Ecto neural progenitor cell (in vitro differentiated cells): ENCODE measurements at regions not wholly inside any gene's neighbourhood (a gene's known extent, or its start where the extent isn't known, plus 50 kb on each side); places are given as distances from the start of the nearest gene placed in this dataset.

Source experiments
- DNase-seq: peaks from one replicate; pipeline ENCODE4 v3.0.0-alpha.2; 2018; ENCODE audit warnings: low spot score

DNA sequence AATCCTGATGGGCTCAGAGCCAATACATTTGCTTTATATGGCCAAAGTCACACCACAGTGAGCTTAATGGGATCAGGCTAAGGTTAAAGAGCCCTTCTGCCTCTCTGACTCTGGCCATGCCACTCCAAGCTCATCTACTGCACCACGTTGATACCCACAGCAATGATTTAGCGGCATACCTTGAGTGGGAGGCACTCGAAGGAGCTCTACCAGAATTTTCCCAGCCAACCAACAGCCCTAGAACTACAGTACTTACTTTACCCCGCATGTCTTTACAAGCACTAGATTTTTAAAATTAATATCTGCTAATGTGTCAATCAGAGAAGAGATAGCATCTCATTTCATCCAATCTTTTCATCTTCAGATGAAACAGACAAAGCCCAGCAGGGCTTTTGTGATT lies 300.5 kb downstream of the GRIN2B start:
- DNase-seq, result no peak

DNA sequence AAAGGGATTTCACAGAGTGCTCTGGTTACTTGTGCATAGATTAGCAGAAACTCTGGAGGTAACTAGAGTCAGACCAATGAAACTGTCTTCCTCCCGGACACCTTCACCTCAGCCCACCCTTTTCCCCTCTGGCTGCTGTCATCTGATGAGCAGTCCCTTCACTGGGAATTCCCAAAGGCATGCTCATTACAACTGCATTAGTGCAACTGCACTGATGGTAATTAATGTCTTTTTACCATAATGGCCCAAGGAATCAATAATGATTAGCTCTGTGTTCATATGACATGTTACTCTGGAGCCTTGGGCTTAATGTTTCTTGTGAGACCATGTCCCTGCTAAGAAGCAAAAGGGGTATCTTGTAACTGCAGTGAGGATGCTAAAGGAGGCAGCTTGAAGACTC lies 304.5 kb downstream of the GRIN2B start:
- no peak for DNase-seq

DNA sequence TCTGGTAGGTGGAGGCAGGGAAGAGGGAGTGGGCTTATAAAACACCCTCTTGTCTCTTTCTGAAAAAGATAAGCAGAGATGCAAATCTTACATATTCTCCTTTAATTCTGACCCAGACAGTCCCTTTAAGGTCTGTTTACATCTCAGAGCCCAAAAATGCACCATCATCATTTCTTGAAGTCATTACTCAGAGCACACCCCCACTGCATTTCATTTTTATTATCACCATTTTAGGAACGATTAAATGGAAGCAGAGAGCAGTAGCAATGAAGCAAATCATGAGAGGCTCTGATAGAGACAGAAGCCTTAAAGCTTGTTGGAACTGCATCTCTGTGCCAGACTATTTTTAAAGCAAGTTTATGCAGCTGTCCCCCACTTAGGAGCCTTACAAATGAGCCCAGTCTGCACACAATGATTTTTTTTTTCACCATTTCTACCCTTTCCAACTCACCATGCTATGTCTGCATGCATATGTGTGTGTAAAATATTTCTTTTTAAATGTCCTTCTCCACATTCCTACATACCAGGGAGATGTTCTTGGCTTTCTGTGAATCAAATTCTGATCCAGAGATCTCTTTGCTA lies 311.0 kb downstream of the GRIN2B start:
- no peak for DNase-seq

DNA sequence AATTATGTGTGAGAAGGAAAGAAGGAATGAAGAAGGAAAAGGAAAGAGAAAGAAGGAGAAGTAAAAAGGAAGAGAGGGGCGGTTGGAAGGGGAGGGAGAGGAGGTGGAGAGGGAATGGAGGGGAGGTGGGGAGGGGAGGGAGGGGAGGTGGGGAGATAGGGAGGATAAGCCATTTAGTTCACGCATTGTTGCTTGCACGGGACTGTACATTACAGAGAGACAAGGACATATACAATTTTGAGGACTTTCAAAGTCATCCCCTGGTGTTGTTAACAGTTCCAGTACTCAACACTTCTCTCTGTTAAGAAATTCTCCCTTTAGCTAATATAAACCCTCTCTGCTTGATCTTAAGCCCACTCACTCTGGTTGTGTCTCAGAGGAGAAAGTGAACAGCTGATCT lies 312.5 kb downstream of the GRIN2B start:
- no peak for DNase-seq

DNA sequence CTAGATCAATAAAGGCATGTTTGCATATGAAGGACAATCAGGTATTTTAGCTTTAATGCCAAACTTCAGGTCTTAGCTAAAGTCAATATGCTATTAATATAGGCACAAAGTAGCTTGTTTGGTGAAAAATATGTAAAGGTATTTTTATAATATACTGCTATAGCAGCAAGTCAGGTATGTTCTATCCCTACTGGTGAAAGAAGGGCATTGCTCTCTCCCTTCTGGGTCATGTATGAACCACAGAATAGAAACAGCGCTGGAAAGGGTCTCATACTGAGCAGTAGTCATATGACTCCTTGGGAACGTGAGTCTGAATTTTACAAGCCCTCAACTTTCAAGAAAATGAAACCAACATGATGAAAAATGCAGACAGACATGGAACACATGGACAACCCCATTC lies 314.6 kb downstream of the GRIN2B start:
- DNase-seq, result no peak

DNA sequence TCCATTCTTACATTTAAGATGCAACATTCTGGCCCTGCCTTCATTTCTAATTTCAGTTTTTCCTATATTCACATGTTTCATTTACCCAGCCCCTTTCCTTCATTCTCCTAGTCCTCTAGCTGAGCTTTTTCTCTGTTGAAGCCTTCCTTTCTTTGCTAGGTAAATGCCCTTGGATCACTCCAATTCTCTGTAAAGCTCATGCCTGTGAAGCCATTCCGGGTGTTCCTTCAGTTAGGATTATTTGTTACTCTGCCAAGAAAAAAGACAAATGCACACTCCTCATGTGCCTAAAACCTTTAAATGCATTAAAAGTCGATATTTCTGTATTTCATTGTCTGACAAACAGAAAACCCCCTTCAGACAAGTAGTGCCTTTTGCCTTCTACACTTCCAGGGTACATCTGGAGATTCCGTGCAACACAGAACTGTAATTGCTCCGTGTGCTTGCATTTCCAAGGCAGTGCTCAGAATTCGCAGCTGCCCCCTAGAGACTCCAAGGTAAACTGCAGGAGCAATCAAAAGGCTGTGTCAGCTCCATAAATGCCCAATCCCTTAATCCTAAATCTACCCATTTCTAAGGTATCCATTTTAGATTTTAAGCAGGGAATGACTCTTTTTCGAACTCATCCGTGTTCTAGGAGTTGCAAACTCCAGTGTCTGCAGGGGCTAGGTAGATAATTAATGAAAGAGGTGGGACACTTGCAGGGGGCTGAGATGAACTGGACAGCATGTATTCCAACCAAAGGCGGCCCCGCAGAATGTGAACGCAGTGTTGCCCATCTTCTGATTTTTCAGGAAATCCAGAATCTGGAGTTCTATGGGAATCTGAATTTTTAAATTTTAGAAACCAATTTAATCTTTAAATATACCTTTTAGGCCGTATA lies 320.2 kb downstream of the GRIN2B start:
- peak; percentile 71 for DNase-seq

DNA sequence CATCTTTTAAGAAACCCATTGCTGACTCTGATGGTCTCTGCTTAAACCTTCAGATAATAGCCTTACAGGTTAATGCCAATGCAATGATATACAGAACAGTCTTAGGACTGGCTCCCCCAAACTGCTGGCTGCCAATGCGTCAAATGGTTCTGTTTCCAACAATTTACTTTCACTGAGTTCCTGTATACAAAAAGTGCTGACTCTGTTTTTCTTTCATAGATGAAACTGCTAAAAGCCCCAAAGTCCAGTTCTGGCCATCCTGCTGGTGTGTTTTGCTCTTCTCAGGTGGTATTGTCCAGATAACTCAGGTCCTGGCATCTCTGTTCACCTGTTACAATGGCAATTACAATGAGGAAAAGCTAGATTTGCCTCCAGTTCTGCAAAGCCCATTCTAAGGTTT lies 326.9 kb downstream of the GRIN2B start:
- DNase-seq, result no peak

DNA sequence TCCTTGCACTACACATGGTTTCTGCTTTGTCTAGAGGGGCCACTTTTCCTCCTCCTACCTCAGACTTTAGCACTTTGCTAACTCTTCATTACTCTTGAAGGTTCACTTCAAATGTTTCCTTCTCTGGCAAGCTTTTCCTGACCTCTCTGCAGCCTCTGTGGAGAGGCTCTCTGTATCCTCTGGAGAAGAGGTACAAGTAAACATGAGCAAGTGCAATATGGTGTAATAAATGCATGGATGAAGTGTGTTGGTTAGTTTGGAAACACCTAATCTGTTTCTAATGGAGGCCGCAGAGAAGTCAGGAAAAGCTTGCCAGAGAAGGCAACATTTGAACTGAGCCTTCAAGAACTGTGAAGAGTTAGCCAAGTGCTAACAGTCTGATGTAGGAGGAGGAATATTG lies 329.3 kb downstream of the GRIN2B start:
- no peak for DNase-seq

DNA sequence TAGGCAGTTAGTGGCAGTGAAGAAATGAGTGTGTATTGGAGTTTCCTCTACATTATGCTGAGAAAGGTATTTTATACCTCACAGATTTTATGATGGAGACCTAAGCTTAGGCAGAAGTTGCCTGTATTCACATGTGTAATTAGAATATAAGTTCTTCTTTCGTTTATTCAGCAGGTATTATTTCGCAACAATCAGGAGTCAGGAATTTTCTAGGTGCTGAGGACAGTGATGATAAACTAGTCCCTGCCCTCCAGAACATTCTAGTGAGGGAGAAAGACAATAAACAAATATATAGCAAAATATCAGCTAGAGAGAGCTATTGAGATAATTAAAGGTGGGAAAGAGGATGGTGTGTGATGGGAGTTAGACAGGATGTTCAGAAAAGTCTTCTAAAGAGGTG lies 345.7 kb downstream of the GRIN2B start:
- no peak for DNase-seq

DNA sequence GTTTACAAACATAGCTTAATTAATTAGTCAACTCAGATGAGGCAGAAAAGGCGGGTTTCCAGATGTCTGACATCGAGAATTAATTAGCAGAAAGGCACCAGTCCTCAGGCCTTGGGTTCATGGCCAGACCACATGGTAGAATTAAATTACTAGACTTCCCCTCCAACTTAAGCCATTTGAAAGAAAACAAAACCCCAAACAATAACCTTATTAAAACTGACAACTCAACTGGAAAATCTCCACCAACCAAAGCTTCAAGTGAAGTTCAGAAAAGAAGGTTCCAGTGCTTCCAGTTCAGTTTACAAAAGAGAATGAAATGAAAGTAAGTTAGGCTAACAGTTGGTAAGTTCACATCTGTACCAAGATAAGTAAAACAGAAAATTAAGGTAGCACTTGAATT lies 349.5 kb downstream of the GRIN2B start:
- DNase-seq, result no peak

DNA sequence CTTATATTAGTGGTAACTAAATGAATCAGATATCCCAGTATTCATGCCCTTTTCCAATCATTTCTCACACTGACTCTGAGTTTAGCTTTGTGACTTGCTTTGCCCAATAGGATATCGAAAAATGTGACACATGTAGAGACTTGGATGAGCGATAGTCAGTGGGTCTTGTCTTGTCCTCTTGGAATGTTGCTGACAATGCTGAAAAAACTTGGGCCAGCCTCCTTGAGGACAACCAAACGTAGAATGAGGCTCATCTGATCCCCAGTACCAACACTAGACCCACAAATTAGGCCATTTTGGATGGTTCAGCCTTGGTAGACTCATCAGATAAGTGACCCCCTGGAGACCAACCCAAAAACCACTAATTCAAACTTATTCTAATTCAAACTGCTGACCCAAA lies 351.0 kb downstream of the GRIN2B start:
- no peak for DNase-seq

DNA sequence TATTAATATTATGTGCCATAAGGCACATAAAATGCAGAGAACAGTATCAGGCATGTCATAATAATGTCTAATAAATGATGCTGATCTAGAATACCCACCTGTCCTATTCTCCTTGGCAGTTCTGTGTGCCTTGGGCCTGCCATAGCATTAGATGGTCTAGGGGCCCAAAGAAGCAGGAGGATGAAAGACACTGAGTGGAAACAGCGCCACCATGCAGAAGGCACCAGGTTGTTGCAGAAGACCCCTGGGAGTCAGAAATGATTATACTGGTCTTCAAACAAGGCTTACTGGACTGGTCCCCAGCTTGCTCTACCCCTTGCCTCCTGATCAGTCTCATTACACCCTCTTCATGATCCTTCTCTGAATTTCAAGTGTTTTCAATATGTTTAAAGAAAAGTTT lies 353.3 kb downstream of the GRIN2B start:
- no peak for DNase-seq

DNA sequence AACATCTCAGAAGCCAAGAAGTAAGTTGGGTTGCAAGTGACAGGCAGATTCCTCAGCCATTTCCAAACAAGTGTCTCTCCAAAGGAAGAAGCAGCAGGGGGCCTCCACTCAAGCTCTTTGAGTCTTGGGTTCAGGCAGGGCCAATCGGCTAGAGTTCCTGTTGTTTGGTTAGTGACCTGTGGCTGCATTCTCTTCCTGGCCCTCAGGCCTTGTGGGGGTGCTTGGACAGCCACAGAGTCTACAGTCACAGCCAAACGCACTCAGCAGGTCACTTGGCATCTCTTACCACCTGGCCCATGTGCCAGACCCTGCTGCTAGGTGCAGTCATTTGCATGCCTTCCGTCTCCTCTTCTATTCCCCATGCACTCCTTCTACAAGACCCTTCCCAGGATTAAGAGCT lies 353.9 kb downstream of the GRIN2B start:
- DNase-seq, result no peak

DNA sequence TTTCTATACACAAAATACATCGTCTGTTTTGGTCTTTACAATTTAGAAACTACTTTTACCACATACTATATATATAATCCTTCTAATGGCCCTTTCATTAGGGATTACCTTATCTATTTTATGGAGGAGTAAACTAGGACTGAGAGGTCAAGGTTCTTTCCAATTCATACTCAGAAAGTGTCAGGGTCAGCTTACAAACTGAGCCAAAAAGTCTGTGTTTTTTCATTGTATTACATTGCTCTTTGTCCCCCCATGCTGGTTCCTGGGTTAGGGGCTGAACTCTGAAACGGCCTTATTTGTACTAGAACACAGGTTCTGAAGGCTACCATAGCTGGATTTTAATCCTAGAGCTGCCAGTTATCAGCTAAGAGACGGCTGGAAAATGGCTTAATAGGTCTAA lies 368.1 kb downstream of the GRIN2B start:
- no peak for DNase-seq

DNA sequence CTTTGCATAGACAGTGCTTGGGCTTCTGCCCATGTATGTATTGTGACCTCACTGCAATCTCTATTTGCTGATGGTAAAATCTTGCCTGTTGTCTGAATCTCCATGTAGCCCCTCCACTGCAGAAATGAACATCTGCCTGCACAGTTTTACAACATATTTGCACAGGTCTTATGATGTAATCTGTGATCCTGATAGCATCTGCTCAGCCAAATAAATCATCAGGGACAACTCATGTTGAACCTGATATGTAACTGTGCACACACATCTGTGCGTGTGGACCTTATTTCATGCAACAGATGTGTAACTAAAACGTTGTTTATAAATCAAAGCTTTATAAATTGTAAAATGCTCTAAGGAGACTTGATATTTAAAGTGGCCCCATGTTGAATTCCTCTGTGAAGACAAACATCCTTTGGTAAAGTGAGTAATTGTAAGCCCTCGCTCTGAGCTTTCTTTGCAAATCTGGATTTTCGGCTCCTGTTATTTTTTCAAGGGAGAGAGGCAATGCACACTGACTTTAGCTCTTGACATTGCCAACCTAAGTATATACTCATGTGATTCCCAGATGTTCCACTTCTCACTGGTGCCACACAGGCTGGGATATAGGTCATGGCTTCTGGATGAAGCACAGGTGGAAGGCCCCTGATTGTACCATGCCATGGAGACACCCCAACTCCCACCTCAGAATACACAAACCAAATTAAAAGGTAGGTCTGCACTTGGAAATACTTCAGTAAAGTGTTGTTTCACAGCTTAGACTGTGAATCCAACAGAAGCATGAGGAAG lies 371.3 kb downstream of the GRIN2B start:
- DNase-seq, result no peak

DNA sequence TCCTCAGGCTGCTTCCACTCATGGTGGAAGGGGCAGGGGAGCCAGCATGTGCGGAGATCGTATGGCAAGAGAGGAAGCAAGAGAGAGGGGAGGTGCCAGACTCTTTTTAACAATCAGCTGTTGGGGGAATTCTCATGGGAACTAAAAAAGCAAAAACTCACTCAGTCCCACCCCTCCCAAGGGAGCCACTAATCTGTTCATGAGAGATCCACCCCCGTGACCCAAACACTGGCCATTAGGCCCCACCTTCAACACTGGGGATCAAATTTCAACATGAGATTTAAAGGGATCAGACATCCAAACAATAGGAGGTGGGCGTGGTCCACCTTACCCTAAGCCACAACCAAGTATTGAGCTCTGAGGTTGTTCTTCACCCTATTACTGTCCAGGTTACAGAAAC lies 375.1 kb downstream of the GRIN2B start:
- no peak for DNase-seq

DNA sequence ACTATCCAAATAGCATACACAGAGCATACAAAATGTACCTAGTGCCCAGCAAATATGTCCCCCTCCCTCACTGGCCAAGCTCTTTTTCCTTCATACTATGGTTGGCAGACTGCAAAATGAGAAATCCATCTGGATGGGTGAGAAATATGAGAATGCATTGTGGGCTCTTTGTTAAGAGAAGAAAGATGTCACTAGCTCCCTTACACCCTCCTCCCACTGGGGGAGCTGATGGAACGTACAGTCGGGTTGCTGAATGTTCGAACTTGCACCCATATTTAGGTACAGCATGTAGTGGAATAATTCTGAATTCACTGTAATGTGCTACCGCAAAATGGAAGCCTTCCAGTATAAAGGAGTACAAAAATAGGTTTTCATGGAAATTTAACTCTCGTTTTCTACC lies 377.4 kb downstream of the GRIN2B start:
- DNase-seq, result no peak

DNA sequence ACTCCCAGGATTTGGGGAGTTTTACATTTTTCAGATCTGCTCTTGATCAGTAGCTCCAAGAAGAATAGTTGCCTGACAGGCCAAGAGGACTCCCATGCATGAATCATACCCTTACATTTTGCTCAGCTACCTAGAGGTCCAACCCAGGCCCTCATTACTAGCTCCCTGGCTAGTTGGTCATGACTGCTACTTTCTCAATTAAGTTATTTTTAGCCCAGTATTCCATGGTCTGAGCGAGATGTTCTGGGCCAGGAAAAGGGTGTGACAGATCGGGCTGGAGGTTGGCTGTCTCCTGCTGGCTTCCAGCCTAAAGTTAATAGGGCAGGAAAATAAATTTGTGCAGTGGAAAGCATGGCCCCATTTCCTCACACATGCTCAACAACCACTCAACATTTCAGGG lies 379.2 kb downstream of the GRIN2B start:
- DNase-seq, result no peak

DNA sequence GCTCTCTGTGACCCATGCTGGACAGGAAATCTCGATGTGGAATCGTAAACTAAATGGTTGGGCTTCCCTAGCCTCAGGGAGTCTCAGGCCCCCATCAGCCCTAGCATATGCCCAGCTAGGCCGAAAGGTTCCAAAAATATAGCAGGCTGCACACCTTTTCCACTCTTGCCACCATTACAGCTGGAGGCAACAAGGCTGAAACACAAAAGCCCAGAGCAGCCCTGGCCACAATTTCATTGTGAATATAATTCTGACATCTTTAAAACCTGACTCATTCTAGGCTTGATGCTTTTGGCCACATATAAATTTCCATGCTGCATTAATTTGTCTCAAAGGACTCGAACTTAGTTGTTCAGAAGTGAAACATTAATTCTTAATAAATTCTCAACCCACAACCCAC lies 382.2 kb downstream of the GRIN2B start:
- no peak for DNase-seq

DNA sequence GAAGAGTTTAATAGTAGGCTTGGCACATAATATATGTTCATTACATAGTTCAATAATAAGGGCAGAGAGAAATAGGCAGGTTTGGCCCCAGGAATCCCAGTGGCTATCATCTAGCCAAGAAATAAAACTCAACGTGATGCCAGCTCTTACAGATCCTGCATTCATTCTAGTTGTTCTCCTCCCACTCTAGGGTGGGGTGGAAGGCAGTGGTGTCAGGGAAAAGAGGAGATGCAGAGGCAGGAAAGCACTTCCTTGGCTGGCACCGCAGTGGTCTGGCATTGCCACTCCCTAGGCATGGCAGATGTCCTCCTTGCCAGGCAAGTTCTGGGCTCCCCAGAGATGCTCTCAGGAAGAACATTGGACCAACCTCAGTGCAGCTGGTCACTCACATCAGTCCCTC lies 383.6 kb downstream of the GRIN2B start:
- no peak for DNase-seq

DNA sequence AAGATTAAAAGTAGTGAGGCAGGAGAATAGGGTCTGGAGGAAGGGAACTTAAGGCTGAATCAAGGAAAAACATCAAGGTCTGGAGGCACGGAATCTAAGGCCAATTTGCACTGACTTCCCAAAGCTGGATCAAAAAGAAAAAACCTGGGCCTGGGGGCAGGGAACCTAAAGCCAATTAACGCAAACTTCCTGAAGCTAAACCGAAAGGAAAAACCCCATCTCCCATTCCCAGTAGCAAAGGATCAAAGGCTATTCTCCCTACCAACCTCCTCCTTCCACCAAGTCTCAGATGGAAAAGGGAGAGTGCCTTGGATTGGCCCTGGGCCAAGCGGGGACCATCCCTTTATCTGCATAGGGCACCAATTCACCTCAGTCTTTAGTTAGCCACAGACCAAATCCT lies 384.2 kb downstream of the GRIN2B start:
- no peak for DNase-seq

DNA sequence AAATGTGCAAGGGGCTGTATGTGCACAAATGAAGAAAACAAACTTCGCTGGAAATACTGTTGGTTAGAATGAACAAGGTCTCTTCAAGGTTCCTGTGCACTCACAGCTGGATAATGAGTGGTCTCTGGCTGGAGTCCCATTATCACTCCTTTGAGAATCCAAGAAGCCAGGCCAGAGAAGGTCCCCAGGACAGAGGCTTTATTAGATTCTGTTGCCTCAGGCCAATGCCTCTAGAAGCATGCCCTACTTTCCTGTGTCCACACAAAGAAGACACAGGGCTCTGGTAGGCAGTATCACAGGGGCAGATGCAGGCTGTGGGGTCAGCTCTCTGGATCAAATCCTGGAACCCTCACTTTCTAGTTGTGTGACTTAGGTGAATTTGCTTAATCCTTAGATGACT lies 384.7 kb downstream of the GRIN2B start:
- no peak for DNase-seq
